ENCODE measurements at regions not wholly inside any gene's neighbourhood (a gene's known extent, or its start where the extent isn't known, plus 50 kb on each side); places are given as distances from the start of the nearest gene placed in this dataset.

- TF ChIP-seq FOXK1 (CRISPR knock-in tag; IDR thresholded peaks at IDR 0.05; ENCODE audit: borderline replicate concordance, low read depth) (no peak), SUZ12 (IDR thresholded peaks at IDR 0.05; ENCODE audit: low read depth, low read length) (no peak), SALL2 (CRISPR knock-in tag; IDR thresholded peaks at IDR 0.05) (no peak), CTCF (CRISPR knock-in tag; IDR thresholded peaks at IDR 0.05) (no peak), LRRFIP1 (CRISPR knock-in tag; conservative IDR thresholded peaks at IDR 0.05) (no peak), HNRNPUL1 (IDR thresholded peaks at IDR 0.05; ENCODE audit: low read depth, low read length) (no peak), PBX3 (CRISPR knock-in tag; IDR thresholded peaks at IDR 0.05; ENCODE audit: borderline replicate concordance) (no peak)
Observed at GRCh38 chr13:108439556-108439955, 170.0 kb downstream of the TNFSF13B start.
